SIG-M5 treated with dmso at 0.1 percent for 504 hours (cell line): ENCODE measurements at regions not wholly inside any gene's neighbourhood (a gene's known extent, or its start where the extent isn't known, plus 50 kb on each side); places are given as distances from the start of the nearest gene placed in this dataset.

Experiments
- DNase-seq: peaks from one replicate; lab custom pipeline; 2025; ENCODE audit not compliant: unreplicated experiment; lab: John Stamatoyannopoulos, UW

DNA sequence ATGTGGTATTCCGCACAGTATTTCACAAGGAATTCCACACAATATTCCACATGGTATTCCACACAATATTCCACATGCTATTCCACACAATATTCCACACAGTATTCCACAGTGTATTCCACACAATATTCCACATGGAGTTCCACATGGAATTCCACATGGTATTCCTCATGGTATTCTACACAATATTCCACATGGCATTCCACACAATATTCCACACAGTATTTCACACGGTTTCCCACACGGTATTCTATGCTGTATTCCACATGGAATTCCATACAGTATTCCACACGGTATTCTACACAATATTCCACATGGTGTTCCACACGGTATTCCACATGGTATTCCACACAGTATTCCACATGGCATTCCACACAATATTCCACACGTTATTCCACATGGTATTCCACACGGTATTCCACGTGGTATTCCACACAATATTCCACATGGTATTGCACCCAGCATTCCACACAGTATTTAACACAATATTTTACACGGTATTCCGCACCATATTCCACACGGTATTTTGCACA lies 137.3 kb upstream of the CHST15 start:
- DNase-seq = no peak

GRCh38 chr10:124229989-124230634 lies 136.7 kb upstream of the CHST15 start:
- no peak for DNase-seq

- DNase-seq = no peak
These were observed 136.0 kb upstream of the CHST15 start for GRCh38 chr10:124229201-124229988.

GRCh38 chr10:124228471-124228870 lies 135.1 kb upstream of the CHST15 start:
- DNase-seq = no peak

GRCh38 chr10:124227988-124228387 lies 134.6 kb upstream of the CHST15 start:
- no peak for DNase-seq

DNA sequence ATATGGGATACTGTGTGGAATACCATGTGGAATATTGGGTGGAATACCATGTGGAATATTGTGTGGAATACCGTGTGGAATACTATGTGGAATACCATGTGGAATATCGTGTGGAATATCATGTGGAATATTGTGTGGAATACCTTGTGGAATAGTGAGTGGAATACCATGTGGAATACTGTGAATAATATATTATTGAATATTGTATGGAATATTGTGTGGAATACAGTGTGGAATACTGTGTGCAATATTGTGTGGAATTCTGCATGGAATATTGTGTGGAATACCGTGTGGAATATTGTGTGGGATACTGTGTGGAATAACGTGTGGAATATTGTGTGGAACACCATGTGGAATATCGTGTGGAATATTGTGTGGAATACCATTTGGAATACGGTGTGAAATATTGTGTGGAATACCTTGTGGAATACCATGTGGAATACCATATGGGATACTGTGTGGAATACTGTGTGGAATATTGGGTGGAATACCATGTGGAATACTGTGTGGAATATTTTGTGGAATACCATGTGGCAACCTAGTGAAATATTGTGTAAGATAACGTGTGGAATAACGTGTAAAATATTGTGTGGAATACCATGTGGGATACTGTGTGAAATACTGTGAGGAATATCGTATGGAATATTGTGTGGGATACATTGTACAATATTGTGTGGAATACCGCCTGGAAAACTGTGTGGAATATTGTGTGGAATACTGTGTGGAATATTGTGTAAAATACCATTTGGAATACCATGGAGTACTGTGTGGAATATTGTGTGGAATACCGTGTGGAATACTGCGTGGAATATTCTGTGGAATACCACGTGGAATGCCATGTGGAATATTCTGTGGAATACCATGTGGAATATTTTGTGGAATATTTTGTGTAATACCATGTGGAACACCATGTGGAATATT lies 133.9 kb upstream of the CHST15 start:
- DNase-seq = no peak

GRCh38 chr10:124226271-124227054 lies 133.1 kb upstream of the CHST15 start:
- no peak for DNase-seq

DNA sequence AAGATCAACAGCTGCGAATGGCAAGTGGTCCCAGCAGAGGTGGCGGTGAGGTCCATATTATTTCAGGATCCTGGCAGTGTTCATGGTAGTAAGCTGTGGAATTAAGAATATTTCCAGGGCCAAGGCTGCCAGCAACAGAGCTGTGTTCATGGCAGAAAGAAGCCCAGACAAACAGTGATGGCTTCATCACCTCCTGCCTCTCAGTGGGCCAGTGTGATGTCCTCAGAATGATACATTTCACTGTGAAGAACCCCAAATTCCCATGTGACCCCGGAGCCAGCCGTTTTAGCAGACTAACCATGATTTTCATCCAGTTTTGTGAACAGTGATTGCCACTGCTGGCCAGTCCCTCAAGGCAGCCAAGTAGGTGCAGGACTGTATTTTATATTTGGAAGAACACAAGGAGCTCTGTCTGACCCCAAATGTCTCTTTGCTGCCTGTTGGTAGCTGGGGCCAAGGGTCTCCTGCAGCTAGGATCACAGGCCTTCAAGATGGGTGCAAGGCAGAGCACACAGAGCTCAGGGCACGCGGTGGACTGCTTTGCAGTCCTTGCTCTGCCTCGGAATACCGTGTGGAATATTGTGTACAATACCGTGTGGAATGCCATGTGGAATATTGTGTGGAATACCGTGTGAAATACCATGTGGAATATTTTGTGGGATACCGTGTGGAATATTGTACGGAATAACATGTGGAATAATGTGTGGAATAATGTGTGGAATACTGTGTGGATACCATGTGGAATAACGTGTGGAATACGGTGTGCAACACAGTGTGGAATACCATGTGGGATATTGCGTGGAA lies 132.3 kb upstream of the CHST15 start:
- peak; percentile 15 for DNase-seq

DNA sequence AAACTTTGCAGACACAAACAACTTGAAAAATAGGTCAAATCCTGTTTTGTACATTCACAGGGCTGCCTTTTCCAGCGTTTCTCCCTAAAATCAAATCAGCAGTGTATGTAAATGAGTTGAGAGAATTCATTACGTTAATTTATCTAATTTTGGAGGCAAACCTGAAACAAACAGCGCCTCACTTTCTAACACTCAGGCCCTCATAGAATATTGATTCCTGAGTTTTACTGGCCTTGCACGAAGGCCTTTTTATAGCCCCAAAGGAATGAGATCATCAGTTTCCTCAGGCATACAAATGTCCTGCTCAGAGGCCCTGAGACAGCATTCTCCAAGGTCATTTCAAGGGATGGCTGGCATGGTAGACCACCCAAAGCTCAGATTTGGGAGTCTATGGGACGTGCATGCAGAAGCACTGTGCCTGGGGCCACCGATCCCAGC lies 131.7 kb upstream of the CHST15 start:
- no peak for DNase-seq

DNA sequence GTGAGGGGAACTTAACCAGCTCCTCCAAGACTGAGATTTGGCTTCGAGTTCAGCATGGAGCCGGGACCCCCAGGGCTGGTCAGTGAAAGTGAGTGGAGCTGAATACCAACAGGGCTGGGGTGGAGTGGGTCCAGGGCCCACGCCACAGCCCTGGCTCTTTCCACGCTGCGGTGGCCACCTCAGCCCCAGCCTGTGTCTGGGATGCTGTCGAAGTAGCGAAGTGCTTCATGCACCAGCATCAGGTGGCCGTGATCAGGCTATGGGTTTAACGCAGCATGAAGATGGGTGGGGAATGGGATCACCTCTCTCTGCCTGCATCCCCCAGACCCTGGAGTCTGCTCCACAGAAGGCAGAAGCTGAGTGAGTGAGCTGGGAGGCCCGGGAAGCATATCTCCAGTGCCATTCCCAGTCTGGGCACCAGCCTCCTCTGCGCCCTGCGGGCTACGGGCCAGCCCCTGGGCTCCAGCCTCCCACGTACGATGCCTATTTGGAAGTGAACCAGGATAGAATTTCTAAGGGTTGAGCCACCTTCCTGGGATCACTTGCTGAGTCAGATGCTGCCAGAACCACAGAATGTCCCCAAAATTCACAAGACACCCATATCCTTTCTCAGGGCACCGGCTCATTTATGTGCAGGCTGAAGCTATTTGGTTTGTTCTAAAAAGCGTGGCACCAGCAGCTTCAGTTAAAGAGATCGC lies 131.1 kb upstream of the CHST15 start:
- DNase-seq = no peak

GRCh38 chr10:124223711-124224085 lies 130.3 kb upstream of the CHST15 start:
- no peak for DNase-seq

DNA sequence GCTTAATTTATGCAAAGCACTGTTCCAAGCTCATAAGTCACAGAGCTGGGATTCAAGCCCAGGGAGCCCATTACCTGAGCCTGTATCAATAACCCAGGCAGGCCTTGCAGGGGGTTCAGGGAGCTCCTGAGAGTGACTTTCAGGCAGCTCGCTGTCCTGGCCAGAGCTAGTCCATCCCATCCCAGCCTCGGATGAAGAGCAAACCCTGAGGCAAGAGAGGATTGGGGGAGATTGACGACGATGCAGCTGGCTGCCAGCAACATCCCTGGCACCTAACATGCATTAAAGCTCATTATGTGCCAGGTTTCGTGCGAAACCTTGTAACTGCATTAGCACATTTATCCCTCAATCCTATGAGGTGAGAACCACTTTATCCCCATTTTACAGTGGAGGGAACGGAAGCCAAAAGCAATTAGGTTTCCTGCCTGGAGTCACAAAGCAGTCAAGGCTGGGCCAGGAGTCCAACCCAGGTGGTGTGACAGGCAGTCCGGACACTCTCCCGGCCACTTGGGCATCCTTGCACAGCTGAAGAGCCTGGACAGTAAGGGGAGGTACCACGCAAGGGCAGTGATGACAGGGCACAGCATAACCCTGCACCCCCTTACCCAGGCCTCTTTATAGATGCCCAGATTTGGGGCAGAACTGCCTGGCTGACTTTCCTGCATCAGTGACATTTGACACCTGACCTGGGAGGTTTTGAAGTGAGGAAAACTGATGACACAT lies 129.8 kb upstream of the CHST15 start:
- no peak for DNase-seq

DNA sequence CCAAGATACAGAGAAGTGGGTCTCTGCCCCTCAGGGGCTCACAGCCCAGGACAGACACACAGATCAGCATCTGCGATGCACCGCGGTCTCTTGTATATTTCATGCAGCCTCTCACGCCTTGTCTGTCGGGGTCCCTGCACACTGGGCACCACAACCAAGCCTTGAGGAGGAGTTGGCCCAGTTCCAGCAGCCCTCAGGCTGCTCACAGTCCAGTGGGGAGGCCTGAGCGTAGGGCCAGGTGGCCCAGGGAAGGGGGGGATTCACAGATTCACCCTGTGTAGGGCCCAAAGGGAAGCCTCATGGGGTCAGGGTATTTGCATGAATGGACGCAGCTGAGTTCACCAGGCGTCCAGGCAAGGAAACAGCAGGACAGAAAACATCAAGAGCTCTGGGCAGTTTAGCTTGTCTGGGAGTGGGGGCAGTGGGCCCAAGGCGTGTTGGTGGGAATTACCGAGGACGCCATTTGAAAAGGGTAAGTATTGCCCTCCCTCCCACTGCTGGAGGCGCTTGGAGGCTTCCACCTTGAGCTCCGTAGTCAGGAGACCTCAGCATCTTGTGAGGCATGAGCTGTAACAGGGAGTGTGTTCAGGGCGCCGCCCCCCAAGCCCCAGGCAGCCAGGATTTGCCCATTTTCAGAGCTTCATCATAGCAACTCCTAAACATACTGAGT lies 129.1 kb upstream of the CHST15 start:
- no peak for DNase-seq

- DNase-seq = no peak
These were observed 128.2 kb upstream of the CHST15 start for GRCh38 chr10:124221356-124222317.

- DNase-seq = no peak
These were observed 127.6 kb upstream of the CHST15 start for GRCh38 chr10:124220971-124221355.

GRCh38 chr10:124220547-124220946 lies 127.1 kb upstream of the CHST15 start:
- no peak for DNase-seq

DNA sequence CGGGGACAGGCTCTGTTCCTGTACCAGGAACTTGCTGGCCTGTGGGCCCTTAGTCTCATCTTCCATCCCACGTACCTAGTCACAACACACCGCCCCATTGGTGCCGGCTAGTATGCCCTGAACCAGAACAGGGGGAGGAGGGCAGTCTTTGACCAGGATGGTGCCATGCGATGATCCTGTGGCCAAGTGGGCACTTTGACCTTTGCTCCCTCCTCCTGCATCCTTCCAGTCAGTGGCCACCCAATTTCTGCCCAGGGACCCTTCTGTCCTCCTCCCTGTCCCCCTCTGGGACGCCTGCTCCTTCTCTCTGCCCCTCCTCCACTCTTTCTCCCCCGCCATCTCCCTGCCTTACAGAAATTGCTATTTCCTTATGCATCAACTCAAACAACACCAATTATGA lies 126.3 kb upstream of the CHST15 start:
- no peak for DNase-seq
